HG03521 (cell line): ENCODE measurements at regions not wholly inside any gene's neighbourhood (a gene's known extent, or its start where the extent isn't known, plus 50 kb on each side); places are given as distances from the start of the nearest gene placed in this dataset.

Experiments
- ATAC-seq: cut with Tn5 transposase; IDR thresholded peaks from one replicate; pipeline ENCODE4 v1.9.1; 2021; ENCODE audit warnings: mild to moderate bottlenecking, moderate library complexity; ENCODE audit not compliant: unreplicated experiment

- ATAC-seq = no peak
These were observed 219.0 kb downstream of the BRD1 start for GRCh38 chr22:49608660-49609059.

- no peak for ATAC-seq
These were observed 219.4 kb downstream of the BRD1 start for GRCh38 chr22:49608228-49608627.

- no peak for ATAC-seq
These were observed 219.9 kb downstream of the BRD1 start for GRCh38 chr22:49607821-49608220.

- ATAC-seq = no peak
These were observed 220.9 kb downstream of the BRD1 start for GRCh38 chr22:49606562-49607290.

GRCh38 chr22:49604732-49605302 is 222.9 kb downstream of the BRD1 start:
- ATAC-seq = no peak

- no peak for ATAC-seq
These were observed 224.7 kb downstream of the BRD1 start for GRCh38 chr22:49603016-49603415.

- no peak for ATAC-seq
These were observed 225.2 kb downstream of the BRD1 start for GRCh38 chr22:49602481-49602880.

- ATAC-seq = no peak
These were observed 225.9 kb downstream of the BRD1 start for GRCh38 chr22:49601614-49602321.

GRCh38 chr22:49600891-49601431 is 226.7 kb downstream of the BRD1 start:
- no peak for ATAC-seq

GRCh38 chr22:49600468-49600867 is 227.2 kb downstream of the BRD1 start:
- no peak for ATAC-seq

GRCh38 chr22:49599691-49600455 is 227.8 kb downstream of the BRD1 start:
- no peak for ATAC-seq

- ATAC-seq = no peak
These were observed 228.6 kb downstream of the BRD1 start for GRCh38 chr22:49599039-49599438.

- ATAC-seq = no peak
These were observed 229.3 kb downstream of the BRD1 start for GRCh38 chr22:49598338-49598737.

- ATAC-seq = no peak
These were observed 230.1 kb downstream of the BRD1 start for GRCh38 chr22:49597428-49598039.

GRCh38 chr22:49595465-49596078 is 232.1 kb downstream of the BRD1 start:
- ATAC-seq = no peak

- ATAC-seq = no peak
These were observed 233.6 kb downstream of the BRD1 start for GRCh38 chr22:49594078-49594477.

GRCh38 chr22:49593509-49593908 is 234.2 kb downstream of the BRD1 start:
- no peak for ATAC-seq

GRCh38 chr22:49592780-49593501 is 234.7 kb downstream of the BRD1 start:
- no peak for ATAC-seq

GRCh38 chr22:49590851-49591445 is 236.7 kb downstream of the BRD1 start:
- ATAC-seq = no peak
